NCI-H187 treated with DMSO at 0.1 percent for 48 hours (cell line): ENCODE measurements at regions not wholly inside any gene's neighbourhood (a gene's known extent, or its start where the extent isn't known, plus 50 kb on each side); places are given as distances from the start of the nearest gene placed in this dataset.

Experiments used
- DNase-seq: peaks from one replicate; lab custom pipeline; 2025; lab: John Stamatoyannopoulos, UW

DNA sequence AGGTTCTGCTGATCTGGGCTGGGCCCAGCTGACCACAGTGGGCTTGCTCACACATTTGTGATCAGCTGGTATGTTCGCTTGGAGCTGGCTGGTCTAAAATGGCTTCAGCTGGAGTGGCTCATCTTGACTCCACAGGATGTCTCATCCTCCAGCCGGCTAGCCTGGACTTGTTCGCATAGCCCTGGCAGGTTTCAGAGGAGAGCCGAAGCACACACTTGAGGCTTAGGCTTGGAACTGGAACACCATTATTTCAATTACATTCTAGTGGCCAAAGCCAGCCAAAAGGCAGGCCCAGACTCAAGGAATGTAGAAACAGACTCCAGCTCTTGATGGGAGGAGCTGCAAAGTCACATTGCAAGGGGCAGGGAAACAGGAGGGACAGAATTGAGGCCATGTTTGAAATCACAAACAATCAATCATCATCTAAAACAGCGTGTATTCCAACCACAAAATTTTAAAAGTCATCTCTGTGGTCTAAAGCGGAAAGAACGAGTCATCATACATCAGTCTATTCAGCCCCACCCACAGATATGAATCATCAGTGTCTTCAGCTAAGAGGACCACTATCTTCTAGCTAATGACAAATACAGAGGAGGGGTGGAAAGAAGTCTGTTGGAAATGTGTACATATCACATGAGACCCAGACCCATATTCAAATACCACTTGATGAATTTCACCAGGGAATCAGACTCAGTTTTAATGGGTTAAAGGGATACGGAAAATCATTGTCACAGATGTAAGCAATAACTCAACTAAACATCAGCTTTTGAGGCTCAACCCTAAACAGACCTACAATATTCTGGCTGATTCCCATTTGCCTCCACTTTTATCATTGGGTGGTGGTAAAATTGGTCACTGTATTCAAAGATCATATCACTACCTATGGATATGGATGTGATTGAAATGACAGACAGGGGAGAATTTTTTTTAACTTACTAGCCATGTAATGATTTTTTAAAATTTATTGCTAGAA is 139.0 kb upstream of the MKLN1 start:
- no peak for DNase-seq

DNA sequence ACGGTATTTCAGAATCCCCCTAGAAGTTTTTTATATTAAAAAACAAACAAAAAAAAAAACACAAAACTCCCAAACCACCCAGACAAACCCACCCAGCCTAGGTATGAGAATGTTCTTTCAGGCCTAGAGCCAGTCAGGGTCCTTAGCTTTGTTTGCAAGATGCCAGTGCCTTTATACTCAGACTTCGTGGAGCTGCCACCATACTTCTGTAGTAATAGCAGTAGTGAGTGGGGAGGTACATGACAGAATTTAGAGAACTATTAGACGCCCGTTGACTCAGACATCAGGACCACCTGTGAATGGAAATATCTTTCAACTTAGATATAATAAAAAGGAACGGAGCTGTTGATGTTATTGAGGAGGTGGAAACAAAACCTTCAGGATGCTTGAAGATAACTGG is 138.2 kb upstream of the MKLN1 start:
- DNase-seq, result no peak

DNA sequence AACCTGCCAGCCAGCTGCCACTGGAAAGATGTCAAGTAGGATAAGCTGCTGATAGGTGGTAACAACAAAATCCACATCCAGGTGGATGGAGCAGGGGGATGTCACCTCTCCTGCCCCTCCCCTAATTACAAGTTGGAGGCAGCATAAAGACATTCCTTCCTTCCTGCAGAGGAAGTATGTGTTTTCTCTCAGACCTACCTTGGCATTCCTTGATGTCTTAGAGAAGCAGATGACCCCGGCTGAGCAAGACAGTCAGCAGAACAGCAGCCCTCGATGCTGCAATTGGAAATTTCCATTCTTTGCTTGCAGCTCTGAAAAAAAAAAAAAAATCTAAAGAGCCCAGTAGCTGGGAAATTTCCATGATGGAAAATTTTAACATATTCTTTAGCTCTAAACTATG is 137.5 kb upstream of the MKLN1 start:
- DNase-seq, result no peak

DNA sequence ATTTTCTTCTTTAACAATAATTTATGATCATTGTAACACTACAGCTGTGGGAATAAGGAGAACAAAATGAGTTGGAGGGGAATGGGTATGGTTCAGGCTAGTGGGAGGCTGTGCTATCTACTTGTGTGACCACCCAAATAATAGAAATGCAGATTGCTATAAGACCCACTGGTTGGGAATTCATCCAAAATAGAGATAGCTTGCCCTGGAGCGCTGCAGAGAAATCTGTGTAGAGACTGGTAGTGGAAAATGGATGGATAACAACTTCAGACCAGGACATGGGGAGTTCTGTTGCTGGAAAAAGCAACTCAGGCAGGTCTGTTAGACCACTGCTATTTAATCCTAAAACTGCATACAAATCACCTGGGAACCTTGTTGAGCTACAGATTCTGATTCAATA is 137.1 kb upstream of the MKLN1 start:
- DNase-seq, result no peak

DNA sequence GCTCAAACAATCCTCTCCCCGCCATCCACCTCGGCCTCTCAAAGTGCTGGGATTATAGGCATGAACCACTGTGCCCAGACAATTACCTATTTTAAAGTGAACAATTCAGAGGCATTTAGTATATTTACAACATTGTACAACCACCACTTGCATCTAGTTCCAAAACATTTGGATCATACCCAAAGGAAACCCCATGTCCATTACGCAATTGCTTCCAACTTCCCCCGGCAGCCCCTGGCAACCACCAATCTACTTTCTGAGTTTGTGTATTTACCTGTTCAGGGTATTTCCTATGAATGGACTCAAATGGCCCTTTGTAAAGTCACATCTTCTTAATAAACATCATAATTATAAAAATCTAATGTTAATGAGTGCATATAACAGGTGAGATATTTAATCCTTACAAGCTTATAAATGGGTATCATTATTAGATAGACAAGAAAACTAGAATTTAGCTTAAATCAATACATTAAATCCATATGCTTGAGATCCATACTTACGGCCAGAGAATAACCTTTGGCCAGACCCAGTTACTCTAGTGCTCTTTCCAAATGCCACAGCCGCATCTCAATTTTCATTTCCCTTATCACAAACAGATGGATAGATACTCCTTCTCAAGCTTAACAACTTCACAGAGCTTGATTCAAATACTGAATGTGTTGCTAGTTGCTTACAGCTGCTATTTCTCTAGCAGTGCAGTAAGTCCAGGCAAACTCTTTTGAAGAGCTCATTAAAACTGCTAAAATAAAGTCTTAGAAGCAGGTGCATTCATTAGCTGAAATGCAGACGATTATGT is 133.4 kb upstream of the MKLN1 start:
- no peak for DNase-seq

DNA sequence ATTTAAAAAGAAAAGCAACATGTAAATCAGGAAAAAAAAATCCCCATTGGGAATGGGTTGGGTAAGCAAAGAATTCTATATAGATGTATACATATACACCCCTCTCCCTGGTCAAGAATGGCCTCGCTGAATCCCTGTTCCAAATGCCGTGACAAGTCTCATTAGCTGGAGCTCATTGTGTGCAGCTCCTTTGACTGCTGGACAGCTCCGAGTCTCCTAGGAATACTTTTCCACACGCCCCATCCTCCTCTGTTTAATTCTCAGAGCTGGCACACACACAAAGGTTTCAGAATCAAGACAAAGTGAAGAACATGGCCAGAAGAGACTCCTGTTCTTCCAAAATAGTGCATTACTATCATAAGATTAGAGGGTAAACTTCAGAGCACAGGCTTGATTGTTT is 130.9 kb upstream of the MKLN1 start:
- DNase-seq, result no peak

DNA sequence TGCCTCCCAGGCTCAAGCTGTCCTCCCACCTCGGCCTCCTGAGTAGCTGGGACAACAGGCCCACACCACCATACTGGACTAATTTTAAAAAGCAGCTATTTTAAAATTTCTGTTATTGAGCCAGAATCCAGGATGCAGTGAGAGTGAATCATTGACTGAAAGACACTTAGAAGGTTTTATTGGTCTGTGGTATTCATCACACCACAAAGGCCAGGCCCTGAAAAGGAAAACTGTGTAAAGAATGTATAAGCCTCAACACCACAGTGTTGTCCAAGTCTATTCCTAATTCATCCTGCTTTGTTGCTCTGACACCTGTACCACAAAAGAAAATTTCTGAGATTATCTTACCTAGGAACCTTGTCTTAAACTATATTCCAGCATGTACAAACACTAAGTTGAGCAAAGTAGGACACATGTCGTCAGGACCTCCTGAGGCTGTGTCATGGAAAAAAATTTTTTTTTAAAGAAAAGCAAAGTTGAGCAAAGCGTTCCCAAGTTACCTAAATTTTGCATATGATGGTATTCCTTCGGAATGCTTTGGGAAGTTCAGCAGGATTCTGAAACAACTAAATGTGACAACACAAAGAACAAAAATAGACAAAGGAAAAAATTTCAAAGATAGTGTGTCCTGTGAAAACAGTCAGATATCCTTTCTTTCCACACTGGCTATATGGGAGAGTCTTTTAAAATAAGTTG is 129.6 kb upstream of the MKLN1 start:
- no peak for DNase-seq

DNA sequence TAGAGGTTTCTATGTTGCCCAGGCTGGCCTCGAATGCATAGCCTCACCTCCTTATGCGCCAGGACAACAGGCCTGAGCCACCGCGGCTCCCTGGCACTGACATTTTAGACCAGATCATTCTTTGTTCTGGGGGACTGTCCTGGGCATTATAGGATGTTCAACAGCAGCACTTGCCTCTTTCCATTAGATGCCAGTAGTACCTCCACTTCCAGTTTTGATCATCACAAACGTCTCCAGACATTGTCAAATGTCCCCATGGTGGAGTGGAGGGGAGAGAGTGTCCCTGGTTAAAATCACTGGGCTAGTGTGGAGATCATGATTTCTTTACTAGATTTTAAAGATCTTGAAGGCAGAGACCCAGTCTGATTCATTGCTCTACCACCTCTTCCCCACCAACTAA is 125.2 kb upstream of the MKLN1 start:
- no peak for DNase-seq

DNA sequence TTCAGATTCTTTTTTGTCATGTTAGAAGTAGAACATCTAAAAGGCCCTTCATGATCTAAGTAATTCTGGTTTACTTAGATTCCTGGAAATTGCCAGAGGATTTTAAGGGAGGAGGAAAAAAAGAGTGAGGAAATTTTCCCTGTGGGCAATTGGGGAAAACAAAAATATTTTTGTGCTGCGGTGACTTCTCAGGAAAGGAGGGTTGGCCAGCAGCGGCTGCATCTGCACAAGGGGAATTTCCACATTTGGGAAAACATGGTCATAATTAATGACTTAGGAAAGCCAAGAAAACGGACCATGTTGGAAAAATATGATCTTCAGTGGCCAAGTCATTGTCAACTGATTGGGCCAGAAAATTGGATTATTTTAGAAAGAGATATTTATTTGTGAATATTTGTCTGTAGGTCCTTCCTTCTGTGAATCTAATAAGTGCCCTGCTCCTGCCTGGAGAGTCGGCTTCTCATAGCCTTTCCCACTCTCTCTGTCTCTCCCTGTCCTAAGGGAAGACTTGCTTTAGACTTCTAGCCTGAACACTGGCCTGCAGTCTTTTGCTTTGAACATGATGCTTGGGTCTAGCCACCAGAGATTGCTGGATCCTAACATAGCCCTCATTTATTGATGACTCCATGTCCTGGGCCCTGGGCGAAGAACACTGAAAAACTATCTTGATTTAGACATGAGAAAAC is 124.2 kb upstream of the MKLN1 start:
- DNase-seq, result no peak

DNA sequence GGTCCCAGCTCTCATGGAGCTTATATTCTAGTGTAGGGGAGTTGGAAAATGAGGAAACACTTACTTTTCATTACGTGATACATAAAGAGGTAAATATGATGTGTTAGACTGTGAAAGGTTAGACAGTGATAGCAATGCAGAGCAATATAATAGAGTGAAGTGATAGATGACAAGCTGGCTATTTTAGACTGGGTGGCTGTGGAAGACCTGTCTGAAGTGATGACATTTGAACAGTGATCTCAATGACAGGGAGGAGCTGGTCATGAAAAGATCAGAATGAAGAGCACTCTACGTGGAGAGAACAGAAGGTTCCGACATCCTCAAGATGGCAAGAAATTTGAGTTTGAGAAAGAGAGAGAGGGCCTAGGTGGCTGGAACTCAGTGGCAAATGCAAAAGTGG is 118.9 kb upstream of the MKLN1 start:
- no peak for DNase-seq

DNA sequence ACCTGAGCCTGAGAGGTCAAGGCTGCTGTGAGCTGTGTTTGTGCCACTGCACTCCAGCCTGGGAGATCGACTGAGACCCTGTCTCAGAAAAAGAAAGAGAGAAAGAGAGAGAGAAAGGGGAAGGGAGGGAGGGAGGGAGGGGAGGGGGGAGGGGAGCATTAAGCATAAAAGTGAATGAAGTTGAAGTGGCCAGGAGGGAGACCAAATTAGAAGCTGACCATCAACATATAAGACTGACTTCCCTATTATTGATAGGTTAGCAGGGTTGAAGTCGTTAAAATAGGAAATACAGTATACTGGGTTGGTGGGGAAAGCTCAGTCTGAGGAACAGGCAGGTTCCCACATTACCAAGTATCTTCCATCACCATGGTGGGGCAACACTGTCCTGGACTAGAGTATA is 117.1 kb upstream of the MKLN1 start:
- no peak for DNase-seq

DNA sequence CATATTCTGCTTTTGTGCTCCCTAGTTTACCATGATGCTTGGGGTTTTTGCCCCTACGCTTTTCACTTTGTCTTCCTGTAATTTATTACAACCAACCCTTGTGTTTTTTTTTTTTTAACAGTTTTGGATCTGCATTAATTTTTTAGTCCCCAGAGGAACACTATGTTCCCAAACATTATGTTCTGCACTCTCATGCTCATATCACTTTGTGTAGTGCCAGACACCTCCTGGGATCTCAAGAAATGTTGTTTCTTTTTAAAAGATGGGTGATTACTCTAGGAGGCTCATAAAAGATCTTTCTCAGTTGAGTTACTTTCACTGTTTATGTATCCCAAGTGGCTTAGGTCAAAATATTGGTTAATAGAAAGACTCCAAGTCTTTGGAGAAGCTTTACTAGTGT is 116.2 kb upstream of the MKLN1 start:
- DNase-seq, result no peak

DNA sequence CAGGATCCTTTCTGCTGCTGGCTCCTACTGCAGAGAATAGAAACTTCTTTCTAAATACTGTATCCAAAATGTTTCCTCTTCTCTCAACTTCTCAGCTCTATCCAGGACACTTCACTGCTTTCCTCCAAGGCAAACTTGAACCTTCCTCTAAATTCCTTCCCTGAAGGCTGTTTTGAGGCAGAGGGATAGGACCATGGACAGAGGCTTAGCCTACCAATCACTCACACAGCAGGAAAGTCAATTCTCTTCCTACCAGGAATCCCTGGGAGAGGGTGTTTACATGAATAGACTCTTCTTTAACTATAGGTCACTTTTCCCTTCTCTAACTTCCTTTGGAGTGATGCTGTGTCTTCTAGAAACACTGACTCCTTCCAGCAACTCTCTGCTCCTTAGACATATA is 115.6 kb upstream of the MKLN1 start:
- DNase-seq, result no peak

DNA sequence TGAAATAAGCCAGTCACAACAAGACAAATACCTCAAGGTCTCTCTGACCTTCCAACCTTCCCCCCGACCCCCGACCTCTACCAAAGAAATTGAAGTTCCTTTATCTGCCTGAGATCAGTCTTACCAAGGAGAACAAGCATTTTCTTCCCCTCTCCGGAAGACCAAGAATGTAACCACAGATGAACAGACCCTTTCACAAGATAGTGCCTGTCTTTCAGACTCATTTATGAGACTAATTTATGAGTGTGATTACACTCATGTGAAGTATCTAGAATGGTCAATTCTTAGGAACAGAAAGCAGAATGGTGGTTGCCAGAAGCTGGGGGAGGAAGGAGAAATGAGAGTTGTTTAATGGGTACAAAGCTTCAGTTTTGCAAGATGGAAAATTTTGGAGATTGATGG is 108.9 kb upstream of the MKLN1 start:
- DNase-seq, result no peak

DNA sequence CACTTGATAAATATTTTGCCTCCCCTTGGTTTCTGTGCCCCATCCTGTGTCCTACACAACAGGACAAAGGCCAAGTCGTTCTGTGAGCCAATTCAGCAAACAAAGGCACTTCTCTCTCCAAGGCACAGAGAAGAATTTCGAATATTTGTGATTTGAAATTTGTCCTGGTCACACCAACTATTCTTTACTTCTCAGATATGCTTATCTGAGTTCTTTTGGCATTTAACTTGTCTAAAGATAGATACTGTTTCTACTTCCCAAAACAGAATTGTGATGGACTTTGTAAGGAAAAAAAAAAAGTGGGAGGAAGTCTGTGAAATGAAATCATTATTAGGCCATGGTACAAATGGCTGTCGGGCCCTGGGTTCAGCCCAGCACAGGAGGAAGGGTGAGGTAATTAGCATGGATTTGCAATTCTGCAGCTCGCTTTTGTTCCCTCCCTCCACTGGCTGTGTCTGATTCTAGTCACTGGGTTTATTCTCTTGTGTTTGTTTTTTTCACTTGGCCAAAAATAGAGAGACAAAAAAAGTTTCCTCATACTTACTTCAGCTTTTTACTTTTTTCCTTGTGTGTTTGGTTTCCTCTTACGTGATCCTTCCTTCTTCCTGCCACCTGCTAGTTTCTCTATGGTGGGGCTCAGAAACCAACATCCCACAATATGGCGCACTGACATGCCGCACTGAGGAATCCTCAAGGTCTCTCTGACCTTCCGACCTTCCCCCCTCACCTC is 108.2 kb upstream of the MKLN1 start:
- DNase-seq, result no peak

DNA sequence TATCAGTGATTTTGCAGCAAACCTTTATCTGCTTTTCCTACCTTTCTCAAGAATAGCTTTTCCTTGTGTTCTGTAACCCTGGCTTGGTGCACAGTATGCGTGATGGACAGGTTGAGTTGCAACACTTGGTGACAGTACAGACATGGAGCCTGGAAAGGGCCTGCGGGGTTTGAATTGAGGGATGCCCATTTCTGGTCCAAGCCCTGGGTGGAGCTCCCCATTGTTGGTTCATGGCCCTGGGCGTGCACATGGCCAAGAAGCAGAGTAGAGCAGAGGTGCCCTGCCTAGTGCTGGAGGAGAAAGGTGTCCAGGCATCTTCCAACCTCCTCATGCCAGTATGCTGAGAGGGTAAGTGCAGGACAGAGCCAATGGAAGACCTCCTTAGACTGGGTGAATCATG is 106.6 kb upstream of the MKLN1 start:
- no peak for DNase-seq

DNA sequence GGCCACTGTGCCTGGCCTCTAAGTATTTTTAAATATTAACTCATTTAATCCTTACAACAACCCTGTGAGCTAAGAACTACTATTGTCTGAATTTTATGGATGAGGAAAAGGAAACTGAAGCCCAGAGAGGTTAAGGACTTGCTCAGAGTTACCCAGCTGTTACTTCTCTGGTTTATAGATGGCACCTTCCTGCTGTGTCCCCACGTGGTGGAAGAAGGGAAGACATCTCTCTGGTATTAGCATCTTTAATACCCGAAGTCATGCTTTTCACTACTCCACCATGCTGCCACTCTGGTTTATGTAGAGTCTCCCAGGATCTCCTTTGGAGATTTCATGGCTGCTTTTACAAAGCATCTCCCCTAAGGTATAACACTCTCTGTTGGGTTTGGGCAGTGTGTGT is 105.5 kb upstream of the MKLN1 start:
- no peak for DNase-seq

DNA sequence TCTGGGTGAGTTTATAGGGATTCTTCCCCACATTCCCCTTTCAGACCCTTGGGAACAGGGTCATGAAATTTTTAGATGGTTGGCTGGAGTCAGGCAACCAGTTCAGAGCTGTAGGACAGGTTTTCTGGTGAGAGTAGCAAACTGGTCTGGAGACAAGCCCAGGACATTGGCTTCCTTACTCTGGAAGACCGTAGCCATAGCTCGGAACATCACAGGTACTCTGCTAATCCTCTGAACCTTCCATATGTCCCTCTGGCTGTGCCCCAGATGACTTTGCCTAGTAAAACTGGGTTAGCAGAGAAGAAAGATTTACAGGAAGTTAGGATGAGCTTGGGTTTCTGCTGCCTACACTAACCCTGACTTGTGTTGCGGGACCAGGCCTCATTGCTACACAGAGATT is 104.5 kb upstream of the MKLN1 start:
- no peak for DNase-seq

DNA sequence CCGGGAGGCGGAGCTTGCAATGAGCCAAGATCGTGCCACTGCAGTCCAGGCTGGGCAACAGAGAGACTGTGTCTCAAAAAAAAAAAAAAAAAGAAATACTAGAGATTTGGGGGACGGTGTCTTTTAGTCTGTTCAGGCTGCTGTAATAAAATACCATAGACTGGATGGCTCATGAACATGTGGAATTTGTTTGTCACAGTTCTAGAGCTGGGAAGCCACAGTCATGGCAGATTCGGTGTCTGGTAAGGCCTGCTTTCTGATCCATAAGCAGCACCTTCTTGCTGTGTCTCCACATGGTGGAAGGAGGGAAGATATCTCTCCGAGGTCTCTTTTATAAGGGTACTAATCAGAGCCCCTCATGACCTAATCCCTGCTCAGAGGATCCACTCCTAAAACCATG is 102.7 kb upstream of the MKLN1 start:
- no peak for DNase-seq

DNA sequence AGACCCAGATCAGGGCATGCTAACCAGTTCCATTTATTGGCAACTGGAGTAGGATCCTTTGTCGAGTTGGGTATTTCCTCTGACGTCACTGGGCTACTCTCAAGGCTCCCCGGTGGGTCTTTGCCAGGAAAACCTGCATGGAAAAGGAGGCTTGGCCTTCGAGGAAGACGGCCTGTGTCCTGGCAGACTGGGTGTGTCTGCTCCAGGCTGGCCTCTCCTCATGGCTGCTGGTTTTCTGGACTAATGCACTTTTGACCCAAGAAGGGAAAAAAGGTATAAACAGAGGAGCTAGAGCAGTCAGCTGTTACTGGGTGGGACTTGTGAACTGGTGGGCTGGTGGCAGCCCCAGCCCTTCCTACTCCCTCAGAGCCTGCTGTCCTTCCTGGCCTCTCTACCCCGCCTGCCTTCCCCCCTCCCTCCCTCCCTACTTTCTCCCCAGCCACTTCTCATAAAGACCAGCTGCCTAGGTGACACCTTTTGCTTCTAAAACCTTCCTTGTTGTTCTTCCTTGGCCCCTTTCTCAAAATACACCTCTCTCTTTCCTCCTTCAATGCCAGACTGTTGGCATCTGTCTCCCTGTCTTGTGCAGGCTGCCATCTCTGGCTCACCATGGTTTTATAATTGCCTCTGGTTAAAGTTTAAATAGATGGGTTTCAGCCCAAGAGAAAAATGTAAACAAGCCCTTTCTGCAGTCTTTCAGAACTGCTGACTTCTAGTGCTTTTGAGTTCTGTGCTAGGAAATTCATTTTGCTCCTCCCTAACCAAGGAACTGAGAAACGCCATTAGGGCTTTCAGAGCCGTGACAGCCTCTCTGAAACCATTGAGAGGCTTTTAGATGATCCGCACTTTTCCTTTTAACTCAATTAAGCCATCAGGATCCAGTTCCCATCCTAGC is 101.8 kb upstream of the MKLN1 start:
- DNase-seq, result peak; percentile 90
